MCF 10A (cell line): ENCODE measurements at regions not wholly inside any gene's neighbourhood (a gene's known extent, or its start where the extent isn't known, plus 50 kb on each side); places are given as distances from the start of the nearest gene placed in this dataset.

ENCODE experiments used
- BruUV-seq: library from RNA; stranded (reverse); fragments of 400-500 nt; replicated peaks from 2 replicates; lab custom pipeline; 2021; lab: Mats Ljungman, UMichigan
- CTCF ChIA-PET: fragments of 300-600 bp; sonication (Branson Sonifier 250); formaldehyde crosslinking; extraction: SDS; loops from one replicate; lab custom pipeline; 2021; ENCODE audit warnings: antibody characterized with exemption, inconsistent platforms; lab: Yijun Ruan, JAX
- POLR2A ChIA-PET: fragments of 300-600, 350-650 bp; sonication (Branson Sonifier 250); formaldehyde crosslinking; extraction: SDS; loops from one replicate; lab custom pipeline; 2020; ENCODE audit warnings: antibody characterized with exemption, inconsistent platforms; lab: Yijun Ruan, JAX
- DNase-seq: peaks from one replicate; pipeline ENCODE4 v3.0.0-alpha.2; 2018; ENCODE audit not compliant: unreplicated experiment
- H3K27ac Mint-ChIP-seq: one replicate; pipeline ENCODE4 v1.8.0; 2022; ENCODE audit warnings: mild to moderate bottlenecking, low read depth, mixed read lengths; ENCODE audit not compliant: unreplicated experiment
- H3K27me3 Mint-ChIP-seq: one replicate; pipeline ENCODE4 v1.8.0; 2022; ENCODE audit warnings: mixed read lengths; ENCODE audit not compliant: insufficient read depth, unreplicated experiment
- H3K36me3 Mint-ChIP-seq: one replicate; pipeline ENCODE4 v1.8.0; 2022; ENCODE audit warnings: mild to moderate bottlenecking, moderate library complexity, mixed read lengths; ENCODE audit not compliant: insufficient read depth, unreplicated experiment
- H3K4me1 Mint-ChIP-seq: one replicate; pipeline ENCODE4 v1.8.0; 2022; ENCODE audit warnings: mixed read lengths; ENCODE audit not compliant: insufficient read depth, unreplicated experiment
- H3K4me3 Mint-ChIP-seq: one replicate; pipeline ENCODE4 v1.8.0; 2022; ENCODE audit warnings: mild to moderate bottlenecking, moderate library complexity, mixed read lengths; ENCODE audit not compliant: unreplicated experiment
- H3K9me3 Mint-ChIP-seq: one replicate; pipeline ENCODE4 v1.8.0; 2022; ENCODE audit warnings: mixed read lengths; ENCODE audit not compliant: unreplicated experiment
- CTCF ChIP-seq: fragments of 200-600 bp; IDR thresholded peaks from one replicate; pipeline ENCODE4 v1.8.0; 2022; ENCODE audit warnings: antibody characterized with exemption, mild to moderate bottlenecking; ENCODE audit not compliant: unreplicated experiment
- intact Hi-C: fragments of 100-400 bp; cut with micrococcal nuclease; formaldehyde crosslinking; loops from 2 replicates; pipeline ENCODE4 v1.14.1; 2022

DNA sequence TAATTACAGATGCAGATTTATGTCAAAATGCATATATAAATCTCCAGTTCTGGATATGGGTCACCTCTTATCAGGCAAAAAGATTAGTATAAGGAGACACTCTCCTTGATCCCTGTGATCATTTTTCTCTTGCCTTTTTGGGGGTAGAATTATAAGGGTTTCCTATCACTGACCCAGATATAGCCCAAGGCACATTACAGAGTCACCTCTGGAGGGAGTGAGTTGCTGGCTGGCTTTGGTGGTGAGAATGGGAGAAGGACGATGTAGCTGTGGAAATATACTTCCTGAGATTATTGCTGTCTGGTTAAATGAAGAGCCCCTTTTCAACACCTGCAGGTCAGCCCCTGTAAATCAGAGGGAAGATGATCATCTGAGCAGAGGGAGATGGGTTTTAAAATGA is 418.7 kb downstream of the MTX2 start:
- no peak overlapping the region for H3K4me3 Mint-ChIP-seq
- DNase-seq, result no peak
- no peaks in the 10 kb centered on the region for H3K9me3 Mint-ChIP-seq
- ChIA-PET POLR2A (interaction anchor here (0.6 kb wide), 1 partner anchor 292 kb away, joined by 4 read pairs; no protein-coding TSS in a partner anchor), CTCF (interaction anchor here (0.7 to 1.5 kb wide), 3 partner anchors 24 to 1219 kb away, joined by 3 to 6 read pairs (median 3); no protein-coding TSS in a partner anchor)
- no peak overlapping the region for H3K27ac Mint-ChIP-seq
- H3K27me3 Mint-ChIP-seq, result peaks cover 69% of the 10 kb centered on the region
- peaks cover 6% of the 10 kb centered on the region for H3K4me1 Mint-ChIP-seq
- intact Hi-C loops, result no loop called here
- no peak for TF ChIP-seq CTCF
- BruUV-seq, result no TSS peak
- H3K36me3 Mint-ChIP-seq, result no peaks in the 10 kb centered on the region

DNA sequence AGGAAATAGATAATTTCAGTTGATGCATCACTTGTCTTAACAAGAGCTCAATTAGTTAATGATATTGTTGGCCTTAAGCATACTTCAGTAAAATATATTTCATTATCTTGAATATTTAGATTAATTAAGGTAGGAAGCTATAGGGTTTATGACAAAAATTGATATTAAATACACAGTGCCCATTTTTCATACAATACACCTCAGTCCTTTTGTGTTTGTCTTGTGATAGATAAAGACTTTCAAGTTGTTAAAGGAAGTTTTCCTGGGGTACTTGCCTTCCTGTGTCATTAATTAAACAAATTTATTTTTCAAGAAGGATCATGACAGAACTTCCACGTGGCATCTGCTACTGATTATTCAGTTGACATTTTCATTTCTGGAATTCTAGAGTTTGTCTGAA is 420.5 kb downstream of the MTX2 start:
- DNase-seq, result no peak
- no peak for TF ChIP-seq CTCF
- ChIA-PET CTCF (interaction anchor here (0.5 to 1.5 kb wide), 3 partner anchors 9 to 1275 kb away, joined by 3 to 6 read pairs (median 4); no protein-coding TSS in a partner anchor), POLR2A (interaction anchor here (1.0 kb wide), 1 partner anchor 9 kb away, joined by 3 read pairs; no protein-coding TSS in a partner anchor)
- Mint-ChIP-seq H3K4me1 (peaks cover 6% of the 10 kb centered on the region), H3K27ac (no peak overlapping the region), H3K4me3 (no peak overlapping the region), H3K27me3 (peaks cover 81% of the 10 kb centered on the region), H3K36me3 (no peaks in the 10 kb centered on the region), H3K9me3 (no peaks in the 10 kb centered on the region)
- intact Hi-C loops, result no loop called here
- no TSS peak for BruUV-seq

DNA sequence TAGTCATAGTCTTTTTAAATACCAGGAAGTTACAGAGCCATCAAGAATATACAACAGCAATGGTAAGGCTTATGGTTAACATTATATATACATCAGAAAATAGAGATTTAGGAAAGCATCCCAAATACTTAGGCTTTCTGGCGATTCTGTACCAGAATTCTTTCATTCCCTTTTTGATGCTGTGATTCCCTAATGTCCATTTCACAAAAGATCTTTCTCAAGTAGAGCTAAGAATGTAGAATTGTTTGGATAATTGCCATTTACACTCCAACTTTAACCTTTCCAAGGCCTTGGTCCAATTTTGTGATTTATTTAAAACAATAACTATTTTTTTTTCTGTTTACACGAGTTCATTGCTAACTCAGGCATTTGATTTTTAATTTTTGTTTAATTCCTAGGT is 422.2 kb downstream of the MTX2 start:
- no peak for DNase-seq
- no peak overlapping the region for H3K4me3 Mint-ChIP-seq
- CTCF ChIA-PET, result interaction anchor here (1.1 kb wide), 1 partner anchor 8 kb away, joined by 5 read pairs; no protein-coding TSS in a partner anchor
- no peaks in the 10 kb centered on the region for H3K9me3 Mint-ChIP-seq
- H3K27me3 Mint-ChIP-seq, result peaks cover 69% of the 10 kb centered on the region
- intact Hi-C loops, result no loop called here
- TF ChIP-seq CTCF, result no peak
- H3K4me1 Mint-ChIP-seq, result no peaks in the 10 kb centered on the region
- H3K27ac Mint-ChIP-seq, result no peak overlapping the region
- no peaks in the 10 kb centered on the region for H3K36me3 Mint-ChIP-seq
- no TSS peak for BruUV-seq
- POLR2A ChIA-PET, result no interaction called here

- Mint-ChIP-seq H3K4me1 (no peaks in the 10 kb centered on the region), H3K27me3 (peaks cover 67% of the 10 kb centered on the region), H3K9me3 (no peaks in the 10 kb centered on the region), H3K4me3 (no peak overlapping the region), H3K27ac (no peak overlapping the region), H3K36me3 (no peaks in the 10 kb centered on the region)
- BruUV-seq, result no TSS peak
- TF ChIP-seq CTCF, result no peak
- POLR2A ChIA-PET, result no interaction called here
- CTCF ChIA-PET, result interaction anchor here (0.6 to 1.2 kb wide), 3 partner anchors 31 to 1376 kb away, joined by 3 read pairs; no protein-coding TSS in a partner anchor
- intact Hi-C loops, result no loop called here
- DNase-seq, result no peak
Measured at GRCh38 chr2:176692533-176692932, 423.3 kb downstream of the MTX2 start.
